ENCODE measurements at regions not wholly inside any gene's neighbourhood (a gene's known extent, or its start where the extent isn't known, plus 50 kb on each side); places are given as distances from the start of the nearest gene placed in this dataset.

DNA sequence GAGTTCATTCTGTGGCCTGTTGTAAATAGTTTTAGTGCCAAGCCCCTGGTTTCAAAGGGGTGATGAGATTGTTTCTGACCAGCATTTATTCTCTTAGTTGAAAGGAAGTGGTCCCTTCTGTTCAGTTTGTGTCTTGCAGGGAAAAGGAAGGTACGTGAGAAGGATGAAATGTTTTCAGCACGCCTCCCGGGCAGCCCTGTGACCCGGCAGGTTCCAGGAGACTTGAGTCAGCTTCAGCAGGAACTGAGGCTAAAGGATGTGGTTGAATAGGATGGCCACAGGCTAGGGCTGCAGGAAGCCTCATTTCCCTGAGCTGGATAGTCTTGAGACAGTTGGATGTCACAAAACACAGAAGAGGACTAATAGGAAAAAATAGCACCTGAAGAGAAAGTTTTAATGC is 132.4 kb upstream of the SYNDIG1 start:
- no peaks in the 10 kb centered on the region for H3K36me3 Mint-ChIP-seq
- no peak overlapping the region for H3K4me3 Mint-ChIP-seq
- DNase-seq (no peak), ATAC-seq (replicated peaks) (no peak)
- H3K4me1 Mint-ChIP-seq: peaks cover 0 to 1% of the 10 kb centered on the region in 2 donors
- no peaks in the 10 kb centered on the region for H3K9me3 Mint-ChIP-seq
- H3K27me3 Mint-ChIP-seq: no peaks in the 10 kb centered on the region
- H3K27ac Mint-ChIP-seq: no peak overlapping the region

DNA sequence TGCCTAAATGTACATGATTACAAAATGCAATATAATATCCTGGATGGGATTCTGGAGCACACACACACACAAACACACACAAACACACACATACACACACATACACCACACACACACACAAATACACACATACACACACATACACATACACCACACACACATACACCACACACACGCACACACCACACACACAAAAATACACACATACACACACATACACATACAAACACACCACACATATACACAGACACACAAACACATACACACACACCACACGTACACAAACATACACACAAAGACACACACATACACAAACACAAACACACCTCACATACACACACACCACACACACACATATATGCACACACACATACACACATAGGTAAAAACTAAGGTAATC is 134.6 kb upstream of the SYNDIG1 start:
- ATAC-seq (replicated peaks) (no peak), DNase-seq (no peak)
- H3K9me3 Mint-ChIP-seq: no peaks in the 10 kb centered on the region
- H3K36me3 Mint-ChIP-seq: no peaks in the 10 kb centered on the region
- peaks cover 0 to 1% of the 10 kb centered on the region in 2 donors for H3K4me1 Mint-ChIP-seq
- H3K4me3 Mint-ChIP-seq: no peak overlapping the region
- H3K27me3 Mint-ChIP-seq: no peaks in the 10 kb centered on the region
- no peak overlapping the region for H3K27ac Mint-ChIP-seq

DNA sequence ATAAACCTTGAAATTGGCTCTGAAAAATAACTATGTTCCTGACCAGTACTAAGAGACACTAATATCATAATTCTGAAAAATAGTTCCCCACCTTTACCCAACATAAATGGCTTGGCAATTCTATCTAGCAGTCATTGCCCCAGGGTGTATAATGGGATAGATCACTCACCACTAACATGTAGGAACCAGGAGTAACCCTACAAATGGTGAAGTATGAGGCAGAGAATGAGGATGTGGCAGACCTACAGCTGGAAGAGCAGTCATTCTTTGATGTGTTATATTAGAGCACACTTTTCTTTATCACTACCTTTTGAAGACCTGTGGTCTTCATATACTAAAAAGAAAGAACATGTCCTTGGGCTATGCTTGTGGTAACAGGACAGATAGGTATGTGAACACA is 136.5 kb upstream of the SYNDIG1 start:
- H3K36me3 Mint-ChIP-seq: no peaks in the 10 kb centered on the region
- ATAC-seq (replicated peaks) (no peak), DNase-seq (no peak)
- H3K27me3 Mint-ChIP-seq: no peaks in the 10 kb centered on the region
- no peak overlapping the region for H3K4me3 Mint-ChIP-seq
- H3K9me3 Mint-ChIP-seq: no peaks in the 10 kb centered on the region
- peaks cover 0 to 1% of the 10 kb centered on the region in 2 donors for H3K4me1 Mint-ChIP-seq
- H3K27ac Mint-ChIP-seq: no peak overlapping the region

DNA sequence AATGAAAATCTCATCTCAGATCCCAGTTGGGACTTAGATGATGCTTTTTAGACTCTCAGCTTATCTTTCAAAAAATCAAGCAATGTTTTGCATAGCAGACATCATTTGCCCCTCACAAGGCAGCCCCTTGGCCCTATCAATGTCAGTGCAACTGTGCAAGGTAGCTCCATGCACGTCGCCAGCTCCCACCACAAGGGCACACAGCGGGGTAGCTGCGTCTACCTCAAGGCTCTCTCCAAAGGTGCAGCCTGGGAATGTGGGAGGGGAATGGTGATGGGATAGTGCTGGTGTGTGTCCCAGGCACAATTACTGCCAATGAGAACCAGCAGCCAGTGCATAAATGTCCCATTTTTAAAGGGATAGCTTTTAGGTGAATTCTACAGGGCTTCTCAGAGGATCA is 137.5 kb upstream of the SYNDIG1 start:
- Mint-ChIP-seq H3K9me3 (no peaks in the 10 kb centered on the region), H3K36me3 (no peaks in the 10 kb centered on the region), H3K4me3 (no peak overlapping the region), H3K27ac (no peak overlapping the region), H3K4me1 (peaks cover 0 to 1% of the 10 kb centered on the region in 2 donors), H3K27me3 (no peaks in the 10 kb centered on the region)
- no peak for ATAC-seq (replicated peaks)
- DNase-seq: no peak

DNA sequence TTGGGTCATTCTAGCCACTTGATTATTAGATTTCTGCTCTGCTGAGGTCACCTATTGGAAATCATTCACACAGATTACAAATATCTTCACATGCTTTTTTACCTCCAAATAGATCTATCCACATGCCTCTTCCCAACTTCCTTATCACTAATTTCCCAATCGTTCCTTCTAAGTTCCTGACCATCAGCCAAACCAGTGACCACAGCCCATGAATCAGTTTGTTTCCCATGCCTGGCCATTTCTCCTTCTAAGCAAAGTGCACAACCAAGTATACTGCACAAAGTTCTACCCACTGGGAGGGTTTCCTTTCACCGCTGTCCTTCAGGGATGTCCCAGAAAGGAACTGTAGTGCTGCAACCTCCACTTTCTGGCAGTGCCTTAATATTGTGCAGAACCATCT is 140.5 kb upstream of the SYNDIG1 start:
- H3K36me3 Mint-ChIP-seq: no peaks in the 10 kb centered on the region
- peaks cover 1 to 3% of the 10 kb centered on the region in 2 donors for H3K27me3 Mint-ChIP-seq
- H3K4me1 Mint-ChIP-seq: no peaks in the 10 kb centered on the region
- DNase-seq: no peak
- no peak overlapping the region for H3K4me3 Mint-ChIP-seq
- no peaks in the 10 kb centered on the region for H3K9me3 Mint-ChIP-seq
- ATAC-seq (replicated peaks): no peak
- H3K27ac Mint-ChIP-seq: no peak overlapping the region

DNA sequence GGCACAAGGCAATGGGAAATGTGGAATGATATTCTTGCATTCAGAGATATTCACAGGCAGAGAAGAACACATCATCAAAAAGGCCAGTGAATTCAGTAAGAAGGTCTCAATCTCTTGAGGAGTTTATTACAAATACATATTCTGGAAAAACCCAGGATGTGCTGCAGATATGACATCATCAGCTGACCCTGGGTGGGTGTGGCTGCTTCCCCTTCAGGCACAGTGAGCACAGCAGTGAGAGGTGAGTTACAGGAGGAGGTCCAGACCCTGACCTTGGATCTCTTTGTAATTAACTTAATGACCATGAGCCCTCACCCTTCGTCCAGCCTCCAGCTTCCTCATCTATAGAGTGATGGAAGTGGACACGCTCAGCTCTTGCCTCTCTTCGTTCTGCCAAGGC is 147.5 kb upstream of the SYNDIG1 start:
- DNase-seq (no peak), ATAC-seq (replicated peaks) (no peak)
- Mint-ChIP-seq H3K4me1 (peaks cover 4 to 12% of the 10 kb centered on the region in 2 donors), H3K27me3 (peaks cover 3 to 18% of the 10 kb centered on the region in 2 donors), H3K27ac (no peak overlapping the region), H3K36me3 (no peaks in the 10 kb centered on the region), H3K9me3 (no peaks in the 10 kb centered on the region), H3K4me3 (no peak overlapping the region)

DNA sequence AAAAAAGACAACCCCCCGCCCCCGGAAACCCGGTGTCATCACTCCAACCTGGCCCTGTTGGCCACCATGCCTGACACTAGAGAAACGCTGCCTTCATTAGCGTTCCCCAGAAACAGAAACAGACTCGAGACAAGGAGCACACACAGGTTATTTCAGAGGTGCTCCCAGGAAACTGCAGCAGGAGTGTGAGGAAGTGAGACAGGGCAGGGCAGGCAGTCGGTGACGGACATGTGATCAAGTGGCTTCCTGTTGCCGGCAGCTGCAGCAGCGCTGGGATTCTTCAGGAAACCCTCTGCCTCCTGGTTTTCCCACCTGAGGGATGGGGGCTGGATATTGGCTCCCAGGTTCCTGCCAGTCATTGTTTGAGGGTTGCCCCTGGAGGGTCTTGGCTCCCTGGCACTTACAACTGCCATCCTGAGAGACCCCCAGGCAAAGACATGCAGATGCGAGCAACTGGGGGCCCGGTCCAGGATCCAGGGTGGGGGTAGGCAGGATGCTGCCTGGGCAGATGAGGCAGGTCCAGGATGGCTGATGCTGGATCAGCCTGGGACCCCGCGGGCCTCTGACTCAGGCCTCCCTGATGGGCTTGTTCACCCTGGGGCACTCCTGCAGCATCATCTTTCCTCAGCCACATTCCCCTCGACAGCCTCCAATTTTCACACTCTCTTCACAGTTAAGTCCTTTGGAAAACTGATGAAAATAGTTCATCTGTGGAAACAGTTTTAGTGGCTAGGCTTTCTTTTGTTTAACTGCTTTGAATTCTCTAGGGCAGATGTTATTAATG is 150.7 kb upstream of the SYNDIG1 start:
- Mint-ChIP-seq H3K27ac (no peak overlapping the region), H3K4me3 (no peak overlapping the region), H3K36me3 (no peaks in the 10 kb centered on the region), H3K9me3 (no peaks in the 10 kb centered on the region), H3K27me3 (peaks cover under 1 to 14% of the 10 kb centered on the region in 2 donors), H3K4me1 (peaks cover 4 to 13% of the 10 kb centered on the region in 2 donors)
- no peak for ATAC-seq (replicated peaks)
- DNase-seq: no peak

DNA sequence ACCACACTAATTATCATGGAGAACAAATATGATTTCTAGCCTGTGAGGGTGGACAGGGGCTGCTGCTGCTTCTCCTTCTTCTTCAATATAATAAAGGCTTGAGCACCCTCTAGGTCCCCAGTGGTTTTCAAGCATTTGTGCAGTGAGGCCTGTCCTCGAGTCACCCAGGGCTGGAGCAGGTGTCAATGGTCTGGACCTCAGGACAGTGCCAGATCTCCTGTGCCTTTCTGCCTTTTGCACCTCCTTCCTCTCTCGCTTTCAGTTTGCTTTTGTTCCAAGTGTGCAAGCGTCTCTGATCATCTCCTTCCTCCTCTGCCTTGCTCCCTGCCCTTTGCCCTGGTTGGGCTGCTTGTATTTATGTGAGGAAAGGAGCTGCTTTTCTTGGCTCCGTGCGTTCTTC is 152.2 kb upstream of the SYNDIG1 start:
- Mint-ChIP-seq H3K9me3 (no peaks in the 10 kb centered on the region), H3K27ac (no peak overlapping the region), H3K4me3 (no peak overlapping the region), H3K4me1 (peaks cover 4 to 13% of the 10 kb centered on the region in 2 donors), H3K36me3 (no peaks in the 10 kb centered on the region), H3K27me3 (peaks cover 0 to 11% of the 10 kb centered on the region in 2 donors)
- no peak for DNase-seq
- ATAC-seq (replicated peaks): no peak

DNA sequence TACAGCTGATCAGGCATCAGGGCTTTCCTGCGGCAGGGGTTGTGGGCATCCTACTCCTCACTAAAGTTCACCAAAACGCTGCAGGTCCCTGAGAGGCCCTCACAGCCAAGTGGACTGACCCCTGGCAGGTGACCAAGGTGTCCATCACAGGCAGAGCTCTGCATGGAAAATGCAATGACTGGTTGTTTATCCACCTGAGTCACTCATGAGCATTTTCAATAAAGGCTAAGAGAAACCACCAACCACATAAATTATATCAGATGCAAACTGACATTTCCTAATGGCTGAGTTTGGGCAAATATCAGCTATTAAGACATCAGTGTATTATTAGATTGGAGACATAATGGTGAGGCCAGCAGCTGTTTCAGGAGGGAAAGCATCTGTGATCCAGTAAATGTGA is 152.7 kb upstream of the SYNDIG1 start:
- H3K27ac Mint-ChIP-seq: no peak overlapping the region
- H3K4me1 Mint-ChIP-seq: peaks cover 4 to 13% of the 10 kb centered on the region in 2 donors
- ATAC-seq (replicated peaks) (no peak), DNase-seq (no peak)
- no peaks in the 10 kb centered on the region for H3K36me3 Mint-ChIP-seq
- H3K27me3 Mint-ChIP-seq: peaks cover 0 to 13% of the 10 kb centered on the region in 2 donors
- H3K4me3 Mint-ChIP-seq: no peak overlapping the region
- no peaks in the 10 kb centered on the region for H3K9me3 Mint-ChIP-seq

DNA sequence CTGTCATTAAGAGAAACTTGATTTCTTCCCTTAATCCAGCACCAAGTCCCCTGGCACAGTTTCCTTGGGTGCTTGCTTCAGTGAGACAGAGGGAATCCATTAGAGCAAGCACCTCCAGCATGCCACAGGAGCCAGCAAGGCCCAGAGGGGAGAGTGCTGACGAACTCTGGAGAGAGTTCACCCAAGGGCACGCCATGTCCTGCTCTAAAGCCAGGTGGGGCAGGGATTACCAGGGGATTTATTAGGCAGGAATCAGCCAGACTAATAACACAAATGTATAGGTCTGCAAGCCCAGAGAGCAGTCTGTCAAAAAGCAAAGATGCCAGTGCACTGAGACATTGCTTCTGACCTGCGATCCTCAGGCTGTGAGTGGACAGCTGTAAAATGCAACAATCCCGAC is 155.4 kb upstream of the SYNDIG1 start:
- no peaks in the 10 kb centered on the region for H3K36me3 Mint-ChIP-seq
- H3K9me3 Mint-ChIP-seq: no peaks in the 10 kb centered on the region
- no peak overlapping the region for H3K27ac Mint-ChIP-seq
- H3K27me3 Mint-ChIP-seq: peaks cover 8 to 22% of the 10 kb centered on the region in 2 donors
- H3K4me3 Mint-ChIP-seq: no peak overlapping the region
- ATAC-seq (replicated peaks) (no peak), DNase-seq (no peak)
- H3K4me1 Mint-ChIP-seq: peaks cover 4 to 13% of the 10 kb centered on the region in 2 donors

DNA sequence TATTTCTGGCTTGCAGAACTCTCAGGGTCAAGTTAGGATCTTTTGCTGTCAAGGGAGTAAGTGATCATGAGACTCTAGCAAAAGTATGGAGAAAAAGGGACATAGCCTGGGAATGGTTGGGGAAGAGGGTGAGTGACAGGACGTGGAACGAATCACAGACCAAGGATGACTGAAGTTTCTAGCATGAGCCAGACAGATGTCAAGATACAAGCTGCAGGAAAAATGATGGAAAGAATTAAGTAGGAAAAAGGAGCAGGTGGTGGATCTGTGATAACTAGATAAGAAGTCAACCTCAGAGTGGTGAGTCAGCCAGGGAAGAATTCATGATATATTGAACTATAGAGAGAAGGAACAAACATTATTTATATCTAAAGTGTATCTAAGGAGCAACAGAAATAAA is 159.8 kb upstream of the SYNDIG1 start:
- no peaks in the 10 kb centered on the region for H3K9me3 Mint-ChIP-seq
- H3K27me3 Mint-ChIP-seq: peaks cover 13 to 22% of the 10 kb centered on the region in 2 donors
- H3K36me3 Mint-ChIP-seq: no peaks in the 10 kb centered on the region
- H3K27ac Mint-ChIP-seq: no peak overlapping the region
- H3K4me3 Mint-ChIP-seq: no peak overlapping the region
- H3K4me1 Mint-ChIP-seq: peaks cover 0 to 8% of the 10 kb centered on the region in 2 donors
- no peak for ATAC-seq (replicated peaks)
- no peak for DNase-seq

DNA sequence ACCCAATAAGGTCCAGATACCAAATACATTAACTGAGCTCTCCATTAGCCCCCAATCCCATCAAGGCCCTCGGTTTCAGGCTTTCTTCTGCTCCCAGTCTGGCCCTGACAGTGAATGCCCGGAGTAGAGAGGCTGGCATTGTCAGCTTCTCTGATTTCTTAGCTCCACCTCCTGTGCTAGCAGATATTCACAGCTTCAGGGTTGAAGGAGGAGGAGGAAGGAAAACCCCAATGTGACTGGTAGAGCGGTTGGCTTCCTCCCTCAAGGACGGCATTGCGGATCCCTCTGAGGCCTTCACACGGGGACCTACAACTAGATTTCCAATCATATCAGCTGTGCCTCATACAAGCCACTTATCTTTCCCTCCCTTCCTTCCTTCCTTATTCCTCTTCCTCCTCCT is 164.1 kb upstream of the SYNDIG1 start:
- peaks cover 20 to 35% of the 10 kb centered on the region in 2 donors for H3K27me3 Mint-ChIP-seq
- DNase-seq (no peak), ATAC-seq (replicated peaks) (no peak)
- H3K27ac Mint-ChIP-seq: no peak overlapping the region
- no peak overlapping the region for H3K4me3 Mint-ChIP-seq
- no peaks in the 10 kb centered on the region for H3K36me3 Mint-ChIP-seq
- H3K4me1 Mint-ChIP-seq: peaks cover 0 to 8% of the 10 kb centered on the region in 2 donors
- H3K9me3 Mint-ChIP-seq: no peaks in the 10 kb centered on the region

DNA sequence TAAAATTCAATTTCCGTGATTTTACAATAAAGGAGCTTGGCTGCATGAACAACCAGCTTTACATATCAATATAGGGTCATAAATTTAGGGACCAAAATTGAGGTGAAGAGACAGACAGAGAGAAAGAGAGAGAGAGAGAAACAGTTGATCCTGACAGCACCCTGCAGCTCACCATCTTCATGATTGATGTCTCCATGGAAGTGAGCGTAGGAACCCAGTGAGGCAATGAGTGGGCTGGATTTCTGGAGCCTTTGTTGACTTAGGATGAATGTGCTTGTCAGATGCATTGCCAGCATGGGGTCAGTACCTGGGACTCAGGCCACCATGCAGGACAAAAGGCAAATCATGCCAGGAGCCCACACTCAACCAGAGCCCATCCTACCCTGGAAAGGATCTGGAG is 165.1 kb upstream of the SYNDIG1 start:
- ATAC-seq (replicated peaks): no peak
- H3K27ac Mint-ChIP-seq: no peak overlapping the region
- DNase-seq: no peak
- H3K36me3 Mint-ChIP-seq: no peaks in the 10 kb centered on the region
- H3K9me3 Mint-ChIP-seq: no peaks in the 10 kb centered on the region
- H3K27me3 Mint-ChIP-seq: peaks cover 20 to 35% of the 10 kb centered on the region in 2 donors
- H3K4me3 Mint-ChIP-seq: no peak overlapping the region
- H3K4me1 Mint-ChIP-seq: peaks cover 0 to 8% of the 10 kb centered on the region in 2 donors

DNA sequence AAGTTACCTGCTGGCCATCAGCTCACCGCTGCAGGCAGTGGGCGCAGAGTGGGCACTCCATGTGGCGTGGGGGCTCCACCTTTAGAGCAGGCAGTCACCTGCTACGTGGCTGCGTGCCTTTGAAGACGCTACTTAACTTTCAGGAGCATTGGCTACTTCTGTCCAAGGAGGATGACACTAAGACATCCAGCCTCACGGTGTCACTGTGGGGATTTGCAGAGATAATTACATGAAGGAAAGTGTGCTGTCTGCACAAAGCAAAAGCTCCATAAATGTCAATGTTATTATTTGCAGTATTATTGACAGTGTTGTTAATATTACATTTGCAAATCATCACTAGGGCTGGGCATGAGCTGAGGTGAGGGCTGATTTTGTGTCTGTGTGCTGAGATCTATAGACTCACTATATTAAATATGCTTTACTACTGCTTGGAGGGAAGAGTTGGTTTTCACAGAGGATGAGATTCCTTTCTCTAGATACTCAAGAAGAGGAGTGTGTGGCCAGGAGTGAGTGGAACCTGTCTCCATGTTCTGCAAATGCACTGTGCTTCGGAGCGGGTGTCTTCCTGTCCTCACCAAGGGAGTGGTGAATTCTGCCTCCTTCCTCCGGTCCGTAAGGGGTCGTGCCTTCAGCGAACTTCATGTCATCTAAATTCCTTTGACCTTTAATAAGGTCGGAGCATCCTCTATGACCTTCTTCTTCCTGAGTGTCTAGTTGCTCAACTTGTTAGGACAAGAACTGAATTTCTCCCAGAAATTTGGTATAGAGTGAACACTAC is 165.8 kb upstream of the SYNDIG1 start:
- ATAC-seq (replicated peaks) (no peak), DNase-seq (no peak)
- Mint-ChIP-seq H3K36me3 (no peaks in the 10 kb centered on the region), H3K9me3 (no peaks in the 10 kb centered on the region), H3K27ac (no peak overlapping the region), H3K27me3 (peaks cover 22 to 35% of the 10 kb centered on the region in 2 donors), H3K4me1 (peaks cover 0 to 8% of the 10 kb centered on the region in 2 donors), H3K4me3 (no peak overlapping the region)

DNA sequence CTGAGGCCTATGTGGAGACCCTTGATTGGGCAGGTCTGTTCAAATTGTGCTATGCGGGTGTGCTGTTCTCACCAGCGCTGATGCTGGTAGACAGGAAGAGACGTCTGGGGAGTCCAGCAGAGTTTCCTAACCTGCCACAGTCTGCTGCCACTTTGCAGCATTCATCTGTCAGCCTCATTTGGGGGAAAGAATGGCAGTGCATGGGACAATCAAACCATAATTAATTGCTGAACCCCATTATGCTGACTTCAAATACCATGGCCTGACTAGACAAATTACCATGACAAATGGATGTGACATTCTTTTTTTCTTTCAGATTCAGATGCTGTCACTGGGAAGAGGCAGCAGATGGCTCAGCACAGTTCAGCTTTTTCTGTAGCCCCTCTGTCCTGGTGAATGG is 171.4 kb upstream of the SYNDIG1 start:
- no peak for ATAC-seq (replicated peaks)
- H3K9me3 Mint-ChIP-seq: peaks cover 0 to 2% of the 10 kb centered on the region in 2 donors
- H3K4me1 Mint-ChIP-seq: peaks cover 2 to 5% of the 10 kb centered on the region in 2 donors
- no peak for DNase-seq
- H3K27ac Mint-ChIP-seq: no peak overlapping the region
- H3K36me3 Mint-ChIP-seq: no peaks in the 10 kb centered on the region
- H3K27me3 Mint-ChIP-seq: peaks cover 19 to 39% of the 10 kb centered on the region in 2 donors
- no peak overlapping the region for H3K4me3 Mint-ChIP-seq
